Head of caudate nucleus (tissue), 42 donors: ENCODE measurements at regions not wholly inside any gene's neighbourhood (a gene's known extent, or its start where the extent isn't known, plus 50 kb on each side); places are given as distances from the start of the nearest gene placed in this dataset.
"Not testable (repeated sequence)": the region's sequence is repeated elsewhere in the genome, so short reads cannot be mapped to it uniquely, and the experiment has no call there.

ENCODE experiments used
- DNase-seq, 42 donors: peaks; one replicate each; pipeline versions ENCODE4 v3.0.0 to v3.0.0-alpha.2; 2020 to 2021; ENCODE audit warnings: mixed read lengths in 7 of 42
- intact Hi-C: fragments of 100-400 bp; cut with DNase I; formaldehyde crosslinking; loops from one replicate; pipeline ENCODE4 v1.15.0; 2022

GRCh38 chr5:174807471-174807870 lies 83.1 kb downstream of the MSX2 start:
- intact Hi-C loops, result no loop called here
- peak in 2 of 42 donors; percentile 4 to 9 for DNase-seq

DNA sequence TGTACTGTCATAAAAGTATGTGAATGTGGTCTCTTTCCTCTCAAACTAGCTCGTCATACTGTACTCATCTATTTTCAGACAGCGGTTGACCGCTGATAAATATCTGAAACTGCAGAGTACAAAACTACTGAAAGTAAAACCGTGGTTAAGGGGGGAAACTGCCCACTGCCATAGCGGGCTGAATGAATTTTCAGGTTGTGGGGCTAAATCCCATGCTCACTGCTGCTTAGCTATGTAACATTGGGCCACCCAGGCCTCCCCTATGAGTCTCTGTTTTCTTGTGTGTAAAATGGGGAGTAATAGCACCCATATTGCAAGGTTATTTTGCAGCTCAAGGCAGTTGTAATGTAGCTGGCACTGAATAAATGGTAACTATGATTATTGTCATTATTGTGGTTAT lies 82.3 kb downstream of the MSX2 start:
- intact Hi-C loops, result no loop called here

GRCh38 chr5:174801798-174802197 lies 77.4 kb downstream of the MSX2 start:
- DNase-seq, result no peak
- intact Hi-C loops, result no loop called here

More for the DNA sequence above, 82.3 kb downstream of the MSX2 start:
- DNase-seq, result no peak

GRCh38 chr5:174800435-174800834 lies 76.1 kb downstream of the MSX2 start:
- intact Hi-C loops, result no loop called here
- no peak for DNase-seq

DNA sequence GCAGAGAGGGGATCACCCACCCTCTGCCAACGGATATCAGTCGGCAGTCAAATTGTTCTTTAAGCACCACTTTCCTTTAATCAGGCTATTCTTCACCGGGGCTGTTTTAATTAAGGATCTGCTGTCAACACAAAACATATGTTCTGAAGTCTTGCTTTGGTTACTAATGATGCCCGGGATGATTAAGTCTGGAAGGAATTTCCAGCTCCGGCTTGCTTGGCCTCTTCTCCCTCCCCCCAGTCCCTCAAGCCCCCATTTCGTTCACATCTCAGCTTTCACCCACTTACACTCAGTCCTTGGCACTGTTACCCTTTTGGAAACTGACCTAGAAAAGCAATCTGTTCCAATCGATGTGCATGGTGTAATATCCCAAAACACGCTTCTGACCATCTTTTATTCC lies 74.7 kb downstream of the MSX2 start:
- no peak for DNase-seq
- intact Hi-C loops, result no loop called here

GRCh38 chr5:174798551-174798951 lies 74.2 kb downstream of the MSX2 start:
- intact Hi-C loops, result no loop called here
- DNase-seq, result no peak

DNA sequence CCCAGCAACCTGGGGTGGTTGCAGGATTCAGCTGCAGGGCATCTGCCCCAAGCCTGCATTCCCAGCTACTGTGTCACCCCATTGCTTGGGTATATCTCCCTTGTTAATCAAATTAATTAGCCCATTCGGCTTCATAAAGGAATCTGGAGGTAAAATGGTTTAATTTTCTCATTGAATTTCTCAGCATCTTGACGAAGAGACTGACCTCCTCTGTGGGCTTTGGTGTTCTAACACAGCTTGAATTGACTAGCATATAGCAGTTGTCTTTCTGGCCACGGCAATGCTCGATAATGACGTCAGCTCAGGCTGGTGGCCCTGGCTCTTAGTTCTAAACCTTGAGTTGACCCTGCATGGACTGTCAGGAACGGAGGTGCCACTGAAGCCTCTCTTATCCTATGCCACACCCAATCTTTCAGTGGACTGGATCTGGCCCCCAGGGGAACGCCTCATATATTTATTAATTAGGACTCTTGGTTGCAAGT lies 72.4 kb downstream of the MSX2 start:
- intact Hi-C loops, result no loop called here
- no peak for DNase-seq

- intact Hi-C loops, result no loop called here
Observed at GRCh38 chr5:174794931-174795672, 70.7 kb downstream of the MSX2 start.

DNA sequence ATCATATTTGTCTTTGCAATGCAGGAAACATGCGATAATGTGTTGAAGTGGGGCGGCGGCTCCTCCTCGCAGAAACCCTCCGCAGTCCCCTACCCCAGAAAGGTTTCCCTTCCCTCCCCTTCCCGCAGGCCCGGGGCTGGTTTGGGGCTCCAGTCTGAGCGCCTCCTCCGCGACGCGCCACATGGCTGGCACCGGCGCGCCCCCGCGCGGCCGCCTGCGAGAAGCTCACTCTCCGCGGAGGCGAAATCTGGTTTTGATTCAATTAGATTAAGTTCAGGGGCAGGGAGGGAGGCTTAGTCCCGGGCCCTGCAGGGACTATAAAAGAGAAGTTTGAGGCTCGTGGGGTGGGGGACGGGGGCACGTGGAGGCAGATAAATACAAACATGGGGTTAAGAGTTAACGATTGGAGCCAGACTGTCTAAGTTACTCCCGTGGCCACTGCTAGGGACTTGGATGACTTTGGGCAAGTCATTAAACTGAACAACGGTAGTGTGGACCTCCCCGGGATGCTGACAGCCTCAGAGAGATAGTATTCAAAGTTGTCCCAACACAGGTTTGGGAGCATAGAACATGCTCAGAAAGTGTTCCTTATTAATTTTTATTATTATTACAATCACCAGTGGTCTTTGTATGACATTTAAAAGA lies 69.4 kb downstream of the MSX2 start:
- intact Hi-C loops, result loop anchor here (1.0 kb wide), 1 partner anchor 375 kb away; no protein-coding TSS in a partner anchor
- peak; percentile 51 to 90 (median 79) for DNase-seq

More at GRCh38 chr5:174794931-174795672, 70.7 kb downstream of the MSX2 start:
- no peak for DNase-seq

GRCh38 chr5:174793076-174793475 lies 68.7 kb downstream of the MSX2 start:
- no peak for DNase-seq
- intact Hi-C loops, result loop anchor here (1.0 kb wide), 1 partner anchor 374 kb away; no protein-coding TSS in a partner anchor

DNA sequence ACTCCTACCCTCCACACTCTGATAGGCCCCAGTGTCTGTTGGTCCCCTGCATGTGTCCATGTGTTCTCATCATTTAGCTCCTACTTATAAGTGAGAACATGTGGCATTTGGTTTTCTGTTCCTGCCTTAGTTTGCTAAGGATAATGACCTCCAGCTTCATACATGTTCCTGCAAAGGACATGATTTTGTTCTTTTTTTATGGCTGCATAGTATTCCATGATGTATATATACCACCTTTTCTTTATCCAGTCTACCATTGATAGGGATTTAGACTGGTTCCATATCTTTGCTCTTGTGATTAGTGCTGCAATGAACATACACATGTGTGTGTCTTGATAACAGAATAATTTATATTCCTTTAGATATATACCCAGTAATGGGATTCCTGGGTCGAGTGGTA lies 67.9 kb downstream of the MSX2 start:
- DNase-seq, intact Hi-C loops: not testable (repeated sequence)

DNA sequence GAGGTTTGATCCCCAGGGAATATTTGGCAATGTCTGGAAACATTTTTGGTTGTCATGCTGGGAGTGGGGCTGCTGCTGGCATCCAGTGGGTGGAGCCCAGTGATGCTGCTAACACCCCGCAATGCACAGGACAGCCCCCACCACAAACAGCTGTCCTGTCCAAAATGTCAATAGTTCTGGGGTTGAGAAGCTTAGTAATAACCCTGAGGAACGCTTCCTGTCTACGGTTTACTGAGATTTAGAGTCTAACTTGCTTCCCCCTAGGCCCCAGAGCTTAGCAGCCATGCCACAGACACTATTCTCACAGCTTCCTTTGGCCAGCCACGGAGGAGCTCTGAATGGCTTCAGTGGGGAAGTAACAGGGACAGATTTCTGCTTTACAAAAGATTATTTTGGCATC lies 66.5 kb downstream of the MSX2 start:
- peak in 3 of 42 donors; percentile 4 to 29 (median 13) for DNase-seq
- intact Hi-C loops, result no loop called here

GRCh38 chr5:174789596-174789995 lies 65.2 kb downstream of the MSX2 start:
- peak in 1 of 42 donors; percentile 31 for DNase-seq
- intact Hi-C loops, result no loop called here

GRCh38 chr5:174785120-174785680 lies 60.8 kb downstream of the MSX2 start:
- no peak for DNase-seq
- intact Hi-C loops, result no loop called here
